ENCODE measurements at regions not wholly inside any gene's neighbourhood (a gene's known extent, or its start where the extent isn't known, plus 50 kb on each side); places are given as distances from the start of the nearest gene placed in this dataset.

GRCh38 chr1:72623299-72623708, 341.0 kb upstream of the NEGR1 start:
- H3K9me3 ChIP-seq (ENCODE audit: insufficient read depth, low read depth), result no peaks in the 10 kb centered on the region
- H3K27me3 ChIP-seq (ENCODE audit: insufficient read depth, low read depth), result no peaks in the 10 kb centered on the region
- H3K4me2 ChIP-seq, result no peak overlapping the region
- intact Hi-C loops (cut with micrococcal nuclease; ENCODE audit: unreplicated experiment), result no loop called here
- H3F3A ChIP-seq (ENCODE audit: insufficient read depth, low read depth), result no peaks in the 10 kb centered on the region
- no peak overlapping the region for H3K27ac ChIP-seq
- ChIA-PET POLR2A (ENCODE audit: unreplicated experiment) (no interaction called here), CTCF (no interaction called here)
- no peak overlapping the region for H2AFZ ChIP-seq
- BruUV-seq (replicated peaks), result no TSS peak
- DNase-seq, result peak; percentile 0 to 42
- no peaks in the 10 kb centered on the region for H3K79me2 ChIP-seq (ENCODE audit: low read depth)
- no peaks in the 10 kb centered on the region for H4K20me1 ChIP-seq (ENCODE audit: insufficient read depth)
- H3K36me3 ChIP-seq (ENCODE audit: low read depth), result no peaks in the 10 kb centered on the region
- no peaks in the 10 kb centered on the region for H3K4me1 ChIP-seq (replicated peaks; ENCODE audit: insufficient read depth)
- H3K9me2 ChIP-seq (ENCODE audit: insufficient read depth), result no peaks in the 10 kb centered on the region; the same call in 1 of the 2 replicates
- TF ChIP-seq CTCF (conservative IDR thresholded peaks at IDR 0.05) (peak; percentile 69), EZH2 (IDR thresholded peaks at IDR 0.05; ENCODE audit: low read depth) (no peak)
- no peak overlapping the region for H3K4me3 ChIP-seq

- no peaks in the 10 kb centered on the region; the same call in 1 of the 2 replicates for H3K9me2 ChIP-seq (ENCODE audit: insufficient read depth)
- POLR2A ChIA-PET (ENCODE audit: unreplicated experiment), result no interaction called here
- TF ChIP-seq EZH2 (IDR thresholded peaks at IDR 0.05; ENCODE audit: low read depth), result no peak
- TF ChIP-seq CTCF (conservative IDR thresholded peaks at IDR 0.05), result no peak
- H3K9me3 ChIP-seq (ENCODE audit: insufficient read depth, low read depth), result no peaks in the 10 kb centered on the region
- no peaks in the 10 kb centered on the region for H3K27me3 ChIP-seq (ENCODE audit: insufficient read depth, low read depth)
- no peaks in the 10 kb centered on the region for H3F3A ChIP-seq (ENCODE audit: insufficient read depth, low read depth)
- no peaks in the 10 kb centered on the region for H3K4me1 ChIP-seq (replicated peaks; ENCODE audit: insufficient read depth)
- CTCF ChIA-PET, result no interaction called here
- no peaks in the 10 kb centered on the region for H4K20me1 ChIP-seq (ENCODE audit: insufficient read depth)
- intact Hi-C loops (cut with micrococcal nuclease; ENCODE audit: unreplicated experiment), result no loop called here
- H3K4me2 ChIP-seq, result no peak overlapping the region
- no peaks in the 10 kb centered on the region for H3K36me3 ChIP-seq (ENCODE audit: low read depth)
- BruUV-seq (replicated peaks), result no TSS peak
- DNase-seq, result no peak
- no peak overlapping the region for H2AFZ ChIP-seq
- H3K27ac ChIP-seq, result no peak overlapping the region
- no peak overlapping the region for H3K4me3 ChIP-seq
- no peaks in the 10 kb centered on the region for H3K79me2 ChIP-seq (ENCODE audit: low read depth)
Measured at GRCh38 chr1:72620453-72620852, 338.1 kb upstream of the NEGR1 start.

- Histone ChIP-seq H3K27me3 (ENCODE audit: insufficient read depth, low read depth) (no peaks in the 10 kb centered on the region), H3K4me3 (no peak overlapping the region), H2AFZ (no peak overlapping the region), H3K9me3 (ENCODE audit: insufficient read depth, low read depth) (no peaks in the 10 kb centered on the region), H3K79me2 (ENCODE audit: low read depth) (no peaks in the 10 kb centered on the region), H4K20me1 (ENCODE audit: insufficient read depth) (no peaks in the 10 kb centered on the region), H3K9me2 (ENCODE audit: insufficient read depth) (peaks cover 4% of the 10 kb centered on the region; the same call in 1 of the 2 replicates), H3K4me2 (no peak overlapping the region), H3K27ac (no peak overlapping the region), H3K36me3 (ENCODE audit: low read depth) (no peaks in the 10 kb centered on the region), H3K4me1 (replicated peaks; ENCODE audit: insufficient read depth) (peaks cover 5% of the 10 kb centered on the region; the same call in 1 of the 2 replicates), H3F3A (ENCODE audit: insufficient read depth, low read depth) (no peaks in the 10 kb centered on the region)
- no TSS peak for BruUV-seq (replicated peaks)
- intact Hi-C loops (cut with micrococcal nuclease; ENCODE audit: unreplicated experiment), result no loop called here
- DNase-seq, result no peak
- no peak for TF ChIP-seq EZH2 (IDR thresholded peaks at IDR 0.05; ENCODE audit: low read depth)
- no peak for TF ChIP-seq CTCF (conservative IDR thresholded peaks at IDR 0.05)
- CTCF ChIA-PET, result no interaction called here
- POLR2A ChIA-PET (ENCODE audit: unreplicated experiment), result no interaction called here
Measured at GRCh38 chr1:72606216-72606810, 324.0 kb upstream of the NEGR1 start.

Data from PC-9 (cell line).